Anterior cingulate cortex (tissue), 58 donors: ENCODE measurements at regions not wholly inside any gene's neighbourhood (a gene's known extent, or its start where the extent isn't known, plus 50 kb on each side); places are given as distances from the start of the nearest gene placed in this dataset.

ENCODE experiments used
- DNase-seq, 58 donors: peaks; one replicate each; lab custom pipeline; 2025; lab: John Stamatoyannopoulos, UW

DNA sequence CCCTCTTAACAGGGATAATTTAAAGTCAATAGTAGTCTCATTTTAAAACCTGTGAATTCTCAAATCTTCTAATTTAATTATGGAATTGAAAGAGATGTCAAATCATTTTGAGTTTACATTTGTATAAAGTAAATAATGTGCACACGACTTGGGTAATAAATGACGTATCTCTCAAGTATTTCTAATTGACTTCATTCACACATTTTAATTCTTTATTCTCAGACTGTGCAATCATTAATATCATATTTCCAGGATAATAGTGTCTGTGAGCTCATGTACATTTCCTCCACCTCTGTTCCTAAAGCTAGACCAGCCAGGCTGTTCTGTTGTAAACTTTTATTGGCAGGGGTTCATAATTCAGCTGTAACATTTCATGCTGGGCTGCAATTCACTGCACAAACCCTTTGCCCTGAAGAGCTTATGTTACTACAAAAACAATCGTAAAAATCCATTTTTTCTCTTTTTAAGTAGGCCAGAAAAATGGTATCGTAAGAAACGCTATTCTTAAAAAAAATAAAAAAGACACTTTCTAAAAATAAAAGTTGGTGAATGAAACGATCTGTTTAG, 1103.1 kb upstream of the TENM3 start:
- no peak for DNase-seq

DNA sequence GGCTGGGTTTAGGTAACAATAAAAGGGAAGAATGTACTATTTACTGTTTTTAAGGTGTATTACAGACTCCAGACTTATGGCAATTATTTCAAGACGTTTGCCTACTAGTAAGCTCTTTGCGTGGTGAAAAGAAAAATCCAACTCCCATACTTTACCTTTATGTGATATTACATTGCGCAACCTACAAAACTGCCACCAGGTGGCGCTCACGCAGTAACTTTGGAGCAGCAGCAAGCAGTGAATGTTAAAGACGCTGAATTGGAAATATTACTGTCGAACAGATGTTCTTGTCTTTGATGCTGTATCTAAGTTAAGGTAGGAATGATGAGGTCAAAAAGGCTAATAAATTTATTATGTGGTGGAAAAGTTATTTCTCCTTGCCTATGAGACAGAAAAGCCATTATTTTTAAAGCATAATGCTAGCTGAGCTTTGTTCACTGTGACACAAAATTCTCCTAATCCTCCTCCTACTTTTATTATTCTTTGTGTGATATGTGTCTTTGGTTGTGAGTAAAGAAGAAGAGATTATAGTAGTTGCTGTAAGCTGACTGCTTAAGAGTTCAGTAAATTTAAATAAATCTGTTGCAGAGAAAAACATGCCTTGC, 1099.8 kb upstream of the TENM3 start:
- peak in 56 of 58 donors; percentile 2 to 93 (median 48) for DNase-seq

DNA sequence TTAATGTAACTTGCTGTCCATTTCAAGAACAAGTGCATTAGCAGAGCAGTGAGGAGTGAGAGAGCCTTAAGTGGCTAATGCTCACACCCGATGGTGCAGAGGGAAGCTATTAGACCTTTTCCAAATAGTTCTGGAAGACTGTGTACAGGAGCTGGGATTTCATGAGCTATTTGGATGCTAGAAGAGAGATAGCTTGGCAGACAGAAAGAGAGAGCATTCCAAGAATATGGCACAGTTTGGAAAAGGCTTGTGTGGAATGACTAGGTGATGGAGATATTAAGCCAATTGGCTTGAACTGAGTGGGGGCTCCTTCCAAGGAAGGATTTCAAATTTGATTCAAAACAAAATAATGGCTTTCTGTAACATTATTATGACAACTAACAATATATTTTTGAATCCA, 1097.2 kb upstream of the TENM3 start:
- no peak for DNase-seq

DNA sequence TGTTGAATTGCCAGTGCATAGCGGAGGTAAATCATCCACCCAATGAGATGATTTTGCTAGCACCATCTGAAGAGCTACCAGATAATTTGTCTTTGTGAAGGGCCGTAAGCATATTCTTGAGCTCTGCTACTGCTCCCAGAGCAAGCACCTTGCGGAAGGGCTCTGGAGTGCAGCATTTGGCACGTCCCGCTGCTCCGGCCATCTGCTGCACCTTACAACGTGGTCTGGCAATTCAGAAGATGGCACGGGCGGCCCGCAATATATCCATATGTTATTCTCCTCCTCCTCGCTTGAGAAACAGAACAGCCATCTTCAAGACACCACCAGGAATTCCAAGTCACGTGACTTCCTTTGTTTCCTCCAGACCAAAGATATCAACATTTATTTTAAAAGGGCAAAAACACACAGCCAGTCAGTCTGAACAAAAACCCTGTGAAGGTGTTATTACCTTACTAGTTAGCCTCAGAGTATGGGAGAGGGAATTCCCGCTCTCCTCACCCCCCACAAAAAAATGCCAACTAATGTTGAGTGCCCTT, 1095.7 kb upstream of the TENM3 start:
- no peak for DNase-seq

DNA sequence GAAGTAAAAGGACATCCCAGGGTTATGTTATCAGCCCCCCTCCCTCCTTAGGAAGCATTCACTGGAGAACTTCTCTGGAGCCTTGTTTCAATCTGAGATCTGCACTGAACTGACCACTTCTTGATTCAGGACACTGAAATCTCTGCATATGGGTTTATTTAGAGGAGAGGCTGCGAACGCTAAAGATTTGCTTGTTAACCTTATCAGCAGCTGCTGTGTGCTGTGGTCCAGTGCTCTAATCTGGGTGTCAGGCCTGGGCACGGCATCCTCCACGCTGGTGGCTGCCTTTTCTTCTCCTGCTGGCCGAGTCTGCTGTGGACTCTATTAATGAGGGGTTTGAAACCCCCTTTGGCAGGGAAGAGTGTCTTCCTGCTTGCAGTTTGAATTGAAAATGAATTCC, 1094.7 kb upstream of the TENM3 start:
- no peak for DNase-seq

DNA sequence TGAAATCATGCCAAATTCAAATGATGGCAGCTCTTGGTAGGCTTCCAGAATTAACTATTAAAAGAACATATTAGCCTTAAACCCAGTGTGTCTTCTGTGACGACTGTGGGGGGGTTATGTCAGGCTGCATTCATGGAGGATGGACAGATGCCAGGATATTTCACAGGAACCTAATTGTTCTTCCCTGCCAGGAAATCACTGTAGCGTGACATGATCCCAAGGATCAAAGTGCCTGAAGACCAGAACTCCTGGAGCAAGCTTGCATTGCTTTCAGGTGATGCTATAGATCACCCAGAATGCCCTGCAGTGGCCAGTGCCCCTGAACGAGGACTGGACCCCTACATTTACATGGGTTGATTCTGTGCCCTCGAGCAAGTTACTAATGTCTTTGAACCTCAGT, 1093.0 kb upstream of the TENM3 start:
- DNase-seq: no peak

DNA sequence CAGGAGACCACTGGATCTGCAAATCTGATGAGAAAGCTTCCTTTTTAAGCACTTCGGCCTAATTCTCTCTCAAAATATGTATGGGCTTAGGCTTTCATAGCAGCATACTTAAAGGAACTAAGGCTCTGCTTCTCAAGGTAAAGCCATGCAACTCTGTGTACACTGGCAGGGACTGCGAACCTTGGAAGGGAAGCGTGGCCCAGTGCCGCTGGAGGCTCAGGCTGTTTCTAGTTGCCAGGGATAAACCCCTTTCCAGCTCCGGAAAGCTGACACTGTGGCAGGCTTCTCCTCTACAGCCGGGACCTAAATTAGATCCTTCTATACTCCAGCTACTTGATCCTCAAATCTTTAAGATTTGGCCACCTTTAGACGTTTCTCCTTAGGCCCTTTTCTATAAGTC, 1091.3 kb upstream of the TENM3 start:
- DNase-seq: no peak

DNA sequence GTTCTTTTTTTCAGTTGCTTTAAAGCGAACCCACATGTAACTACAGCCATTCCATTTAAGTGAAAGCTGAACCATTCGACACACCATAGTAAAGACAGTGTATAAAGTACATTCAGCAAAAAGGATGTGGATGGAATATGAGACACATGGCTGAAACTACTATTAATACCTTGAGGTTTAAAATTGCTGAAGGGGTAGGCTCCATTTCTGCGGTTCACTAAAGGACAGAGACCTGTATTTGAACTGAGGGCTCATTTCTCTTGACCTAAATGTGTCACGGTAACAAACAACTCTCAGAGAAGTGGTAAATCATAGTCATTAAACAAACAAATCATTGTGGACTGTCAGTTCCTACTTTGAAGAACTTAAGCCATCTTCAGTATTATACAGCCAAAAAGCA, 1085.6 kb upstream of the TENM3 start:
- no peak for DNase-seq

DNA sequence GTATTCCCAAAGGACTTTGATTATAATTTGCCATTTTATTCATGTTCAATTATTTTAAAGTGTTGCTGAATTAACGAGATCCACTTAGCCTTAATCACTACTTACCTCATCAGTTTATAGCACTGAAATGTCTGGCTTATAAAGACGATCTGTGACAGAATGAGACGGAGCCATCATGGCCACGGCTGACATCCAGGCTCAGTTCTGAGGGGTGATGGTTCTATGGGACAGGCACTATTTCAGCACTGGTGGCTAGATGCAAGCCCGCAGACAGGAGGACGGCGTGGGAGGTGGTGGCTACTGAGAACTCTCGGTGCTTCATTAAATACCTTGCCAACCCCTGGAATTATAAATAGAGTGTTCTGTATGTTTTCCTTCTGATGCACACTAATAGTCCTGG, 1084.2 kb upstream of the TENM3 start:
- DNase-seq: no peak

DNA sequence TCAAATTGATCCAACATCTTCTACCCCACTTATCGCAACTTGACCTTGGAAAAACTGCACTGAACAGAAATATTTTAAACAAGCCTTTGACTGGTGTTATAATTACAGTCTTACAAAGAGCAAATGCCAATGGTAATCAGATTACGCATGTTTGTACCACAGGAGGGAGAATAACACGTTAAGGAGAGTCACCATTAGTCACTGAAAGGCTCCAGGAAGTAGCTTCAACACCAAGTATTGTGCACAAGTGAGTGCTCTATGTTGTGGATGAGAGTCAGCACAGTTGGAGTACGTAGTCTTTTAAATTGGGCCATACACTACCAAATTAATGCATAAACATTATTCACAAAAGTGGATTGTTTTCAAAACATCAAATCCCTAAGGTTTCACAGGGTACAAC, 1081.5 kb upstream of the TENM3 start:
- DNase-seq: no peak

DNA sequence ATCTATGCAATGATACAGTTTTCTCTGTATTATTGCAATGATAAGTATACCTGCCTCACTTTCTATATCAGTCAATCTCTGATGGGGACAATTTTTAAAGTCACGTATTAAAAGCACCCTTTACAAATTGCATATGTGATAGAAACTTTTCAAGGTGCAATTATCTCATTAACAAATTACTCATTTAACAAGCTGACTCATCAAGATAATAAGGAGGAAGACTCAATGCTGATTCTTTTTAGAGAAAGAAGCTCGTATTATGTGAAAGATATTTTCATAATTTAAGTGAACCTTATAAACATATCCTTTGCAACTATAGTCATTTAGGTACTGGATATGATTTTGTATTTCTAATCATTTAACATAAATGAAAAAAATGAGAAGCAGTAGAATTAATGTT, 1080.9 kb upstream of the TENM3 start:
- DNase-seq: no peak

DNA sequence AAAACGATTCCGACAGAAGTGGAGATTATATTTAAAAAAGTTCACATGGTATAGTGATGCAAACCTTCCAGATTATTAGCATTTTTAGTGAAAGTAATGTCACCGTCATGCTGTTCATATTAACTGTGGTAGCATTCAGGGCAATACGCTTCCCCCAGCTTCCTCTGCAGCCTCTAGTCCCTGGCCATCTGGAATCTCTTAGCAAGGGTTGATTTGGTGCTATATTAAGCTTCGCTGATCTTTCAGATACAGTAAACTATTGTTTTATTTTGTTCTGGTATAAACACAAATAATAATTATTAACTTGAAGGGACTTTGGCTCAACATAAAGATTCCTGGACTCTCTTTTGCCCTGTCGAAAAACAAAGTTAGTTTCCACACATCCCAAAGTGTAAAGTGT, 1080.5 kb upstream of the TENM3 start:
- no peak for DNase-seq

DNA sequence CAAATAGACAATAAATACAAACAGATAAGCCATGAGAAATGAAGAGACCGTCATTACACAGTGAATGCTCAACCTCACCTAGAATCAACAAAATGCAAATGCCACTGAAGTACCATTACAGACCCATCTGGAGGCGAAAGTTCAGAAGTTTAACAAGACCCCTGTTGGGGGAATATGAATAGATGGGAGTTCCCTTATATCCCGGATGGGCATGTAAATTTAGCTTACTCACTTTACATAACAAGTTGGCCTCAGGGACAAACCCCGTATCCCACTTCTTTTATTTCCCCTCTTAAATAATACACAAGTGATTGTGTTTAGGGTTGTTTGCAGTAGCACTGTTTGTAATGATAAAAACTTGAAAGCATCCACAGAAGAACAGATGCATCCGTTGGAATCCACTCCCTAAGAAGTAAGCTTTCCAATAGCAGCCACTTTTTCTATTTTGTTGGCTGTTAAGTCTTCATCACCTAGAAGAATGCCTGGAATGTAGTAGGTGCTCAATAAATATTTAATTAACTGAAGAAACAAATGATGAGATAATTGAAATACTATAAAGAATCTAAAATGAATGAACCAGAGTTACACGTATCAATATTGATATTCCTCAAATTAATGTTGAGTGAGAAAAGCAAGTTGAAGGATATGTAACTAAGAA, 1076.3 kb upstream of the TENM3 start:
- no peak for DNase-seq

DNA sequence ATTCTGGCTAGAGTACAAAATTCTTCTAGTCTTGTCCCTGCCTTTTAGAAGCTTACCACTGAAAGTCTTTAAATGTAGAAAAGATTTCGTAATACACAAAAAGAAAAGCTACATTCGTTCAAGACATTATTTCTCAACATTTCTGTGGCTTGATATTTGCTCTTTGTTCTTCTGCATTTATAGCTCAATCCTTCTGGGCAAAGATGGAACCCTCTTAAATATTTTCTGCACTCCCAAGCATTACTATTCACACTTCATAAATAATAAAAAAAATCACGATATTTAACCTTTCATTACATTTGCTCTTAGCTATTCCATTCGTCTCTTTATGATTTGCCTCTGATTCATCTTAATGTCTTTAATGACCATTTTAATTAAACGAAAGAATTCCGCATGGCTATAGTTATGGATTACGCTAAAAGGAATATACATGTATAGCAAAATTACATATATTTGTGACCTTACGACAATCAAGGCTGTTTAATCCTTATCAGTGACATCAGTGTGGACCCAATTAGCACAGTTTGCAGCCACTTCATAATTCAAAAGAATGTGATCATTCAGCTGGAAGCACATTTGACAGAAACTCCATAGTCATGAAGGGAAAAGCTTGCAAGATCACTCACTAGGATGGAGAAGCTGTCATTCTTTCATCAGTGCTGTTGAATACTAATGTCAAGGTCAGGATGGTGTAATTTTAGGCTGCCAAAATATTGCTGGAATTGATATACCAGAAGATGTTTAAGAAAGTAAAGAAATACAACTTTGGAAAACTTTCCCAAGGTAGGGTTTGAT, 1075.0 kb upstream of the TENM3 start:
- DNase-seq: no peak

DNA sequence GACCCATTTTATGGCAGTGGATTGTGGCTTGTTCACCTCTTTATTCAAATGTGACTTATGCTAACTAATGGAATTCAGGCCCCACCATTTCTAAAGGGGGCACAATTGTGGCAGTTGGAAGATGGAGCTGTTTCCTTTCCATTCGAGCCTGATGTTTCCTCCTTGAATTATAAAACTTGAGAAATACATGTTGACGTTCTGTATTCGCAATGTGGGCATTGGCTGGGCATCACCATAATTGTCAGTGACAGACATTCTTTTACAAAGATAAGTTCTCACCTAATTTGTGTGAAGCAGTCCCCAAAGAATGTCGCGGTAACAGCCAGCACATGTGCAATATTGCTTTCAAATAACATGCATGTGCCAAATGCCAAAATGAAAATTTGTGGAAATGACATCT, 1070.2 kb upstream of the TENM3 start:
- DNase-seq: no peak

DNA sequence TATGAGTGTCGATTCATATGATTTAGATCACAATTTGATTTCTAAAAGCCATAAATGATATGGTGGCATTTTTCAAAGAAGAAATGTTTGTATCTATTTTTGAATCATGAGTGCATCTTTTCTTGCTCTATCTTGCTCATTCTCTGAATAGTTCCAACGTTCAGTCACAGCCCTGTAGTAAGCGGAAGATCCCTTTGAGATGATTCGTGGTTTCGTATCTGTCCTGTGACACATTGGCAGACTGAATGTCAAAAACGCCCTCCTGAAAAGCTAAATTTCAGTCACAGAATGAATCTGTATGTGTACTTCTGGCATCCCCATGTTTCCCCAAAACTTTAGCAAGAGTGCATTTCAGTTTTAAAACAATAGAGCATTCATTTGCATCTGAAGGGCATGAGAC, 1066.9 kb upstream of the TENM3 start:
- no peak for DNase-seq

DNA sequence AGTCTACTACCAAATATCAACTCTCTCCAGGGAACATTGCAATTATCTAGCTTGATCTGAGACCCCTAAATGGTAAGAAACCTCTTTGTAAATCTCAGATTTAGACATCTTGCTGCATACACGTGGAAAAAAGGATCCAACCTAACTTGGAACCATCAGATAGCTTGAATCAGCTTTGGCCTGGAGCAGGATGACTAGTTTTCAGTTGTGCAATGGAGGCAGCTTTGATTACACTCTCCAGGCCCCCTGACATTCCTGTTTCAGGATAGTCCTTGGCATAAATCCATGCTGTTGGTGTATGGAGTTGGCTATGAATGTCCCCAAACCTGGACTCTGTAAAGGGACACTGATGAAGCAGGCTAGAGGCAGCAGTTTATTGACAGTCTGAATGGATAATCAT, 1061.9 kb upstream of the TENM3 start:
- DNase-seq: no peak

DNA sequence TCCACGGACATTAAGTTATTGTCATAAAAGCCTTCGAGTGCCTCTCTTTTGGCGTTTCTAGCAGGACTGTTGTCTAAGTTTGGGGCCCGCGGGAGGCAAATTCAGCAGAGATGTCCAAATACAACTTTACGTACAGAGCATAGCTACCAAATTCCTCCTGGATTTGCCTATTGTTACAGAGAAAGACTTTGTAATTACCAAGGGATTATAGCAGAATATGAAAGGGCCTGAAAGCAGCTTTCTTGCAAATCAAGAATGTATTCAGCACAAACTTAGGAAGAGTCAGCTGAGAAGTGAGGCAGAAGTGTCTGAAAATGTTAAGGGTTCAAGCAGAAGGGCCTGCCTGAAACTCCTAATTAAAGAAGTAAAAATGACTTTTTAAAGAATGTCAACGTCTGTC, 1053.5 kb upstream of the TENM3 start:
- DNase-seq: no peak

DNA sequence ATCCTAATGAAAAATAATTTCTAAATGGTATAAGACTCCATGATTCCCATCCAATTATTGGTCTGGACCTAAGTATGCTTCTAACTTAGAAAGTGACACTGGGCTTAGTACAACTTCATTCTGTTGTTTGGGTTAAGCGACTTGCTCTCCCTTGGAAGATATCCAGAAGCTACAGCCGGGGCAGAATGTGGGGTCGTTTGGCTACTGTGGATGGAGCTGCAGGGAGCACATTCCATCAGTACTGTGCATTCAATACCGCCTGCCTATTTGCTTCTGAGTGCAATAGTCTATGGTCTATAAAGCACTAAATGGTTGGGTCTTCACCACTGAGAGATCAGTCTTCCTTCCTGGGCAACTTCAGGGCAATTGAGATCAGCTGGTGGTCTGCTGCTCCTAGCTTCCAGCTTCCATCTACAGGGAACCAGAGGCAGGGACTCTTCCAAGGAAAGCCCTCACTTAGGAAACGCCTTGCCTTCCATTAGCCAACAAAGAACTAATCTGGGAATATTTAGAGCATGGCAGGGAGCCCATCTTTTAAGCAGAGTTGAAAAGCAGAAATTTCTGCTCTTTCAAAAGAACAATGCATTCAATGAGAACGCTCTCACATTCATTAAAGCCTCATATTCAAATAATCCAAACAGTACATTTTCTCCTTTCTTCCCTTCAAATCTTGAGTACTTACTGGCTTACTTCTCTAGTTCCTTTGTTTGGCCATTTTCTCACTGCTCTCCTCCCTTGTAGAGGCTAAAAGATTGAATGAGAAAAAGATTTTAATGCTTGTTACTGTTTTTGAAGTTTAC, 1049.9 kb upstream of the TENM3 start:
- no peak for DNase-seq

DNA sequence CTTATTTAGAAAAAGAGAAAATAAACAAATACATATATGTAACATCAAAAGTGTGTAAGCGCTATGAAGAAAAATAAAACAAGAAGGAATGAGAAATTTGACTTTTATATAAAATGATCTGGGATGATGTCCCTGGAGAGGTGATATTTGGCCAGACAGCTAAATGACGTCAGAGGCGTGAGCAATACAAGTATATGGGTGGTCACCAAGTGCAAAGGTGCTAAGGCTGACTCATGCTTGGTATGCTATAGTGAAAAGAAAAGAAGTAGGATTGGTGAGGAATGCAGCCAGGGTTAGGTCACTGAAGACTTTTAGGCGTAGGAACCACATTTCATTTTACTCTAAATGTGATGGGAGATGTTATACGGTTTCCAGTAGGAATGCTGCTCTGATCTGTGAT, 1049.1 kb upstream of the TENM3 start:
- DNase-seq: no peak

DNA sequence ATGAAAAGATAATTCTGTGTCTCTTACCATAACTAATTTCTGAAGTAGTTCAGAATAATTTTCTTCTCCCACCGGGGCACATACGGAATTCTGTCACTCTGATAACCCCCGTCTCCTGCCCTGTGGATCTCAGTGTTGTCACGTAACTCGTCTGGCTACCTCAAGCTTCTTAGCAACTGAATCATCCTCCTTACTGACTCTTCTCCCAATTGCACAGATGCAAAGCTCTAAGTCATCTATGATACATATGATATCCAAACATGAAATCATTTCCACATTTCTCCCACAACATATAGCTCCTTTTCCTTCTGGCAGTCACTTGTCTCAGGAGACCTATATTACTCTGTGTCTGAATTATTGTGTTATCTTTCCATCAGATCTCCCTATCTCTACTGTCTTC, 1043.1 kb upstream of the TENM3 start:
- DNase-seq: no peak
